ENCODE measurements at regions not wholly inside any gene's neighbourhood (a gene's known extent, or its start where the extent isn't known, plus 50 kb on each side); places are given as distances from the start of the nearest gene placed in this dataset.

- DNase-seq (ENCODE audit: low read depth in 3 of 3): no peak
These were observed 269.4 kb downstream of the TCF7L2 start for GRCh38 chr10:113219446-113219845.

DNA sequence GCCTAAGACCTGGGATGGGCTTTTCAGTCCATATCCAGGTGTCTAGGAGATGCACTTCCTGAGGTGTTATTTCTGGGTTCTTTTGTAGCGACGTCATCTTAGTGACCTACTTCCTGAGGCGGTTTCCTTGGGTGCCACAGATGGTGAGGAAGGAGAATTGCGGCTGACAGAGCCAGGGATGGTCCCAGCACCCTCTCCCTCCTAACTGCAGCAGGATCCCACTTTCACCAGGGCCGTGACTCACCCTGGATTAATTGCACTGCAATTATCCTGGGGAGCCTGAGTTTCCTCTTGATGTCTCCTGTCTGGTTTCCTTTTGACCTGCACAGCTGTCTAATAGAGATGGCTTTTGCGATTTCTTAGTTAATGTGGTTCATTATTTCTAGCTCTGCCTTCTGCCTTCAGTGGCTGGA lies 271.7 kb downstream of the TCF7L2 start:
- no peak for DNase-seq (ENCODE audit: low read depth in 3 of 3)

DNA sequence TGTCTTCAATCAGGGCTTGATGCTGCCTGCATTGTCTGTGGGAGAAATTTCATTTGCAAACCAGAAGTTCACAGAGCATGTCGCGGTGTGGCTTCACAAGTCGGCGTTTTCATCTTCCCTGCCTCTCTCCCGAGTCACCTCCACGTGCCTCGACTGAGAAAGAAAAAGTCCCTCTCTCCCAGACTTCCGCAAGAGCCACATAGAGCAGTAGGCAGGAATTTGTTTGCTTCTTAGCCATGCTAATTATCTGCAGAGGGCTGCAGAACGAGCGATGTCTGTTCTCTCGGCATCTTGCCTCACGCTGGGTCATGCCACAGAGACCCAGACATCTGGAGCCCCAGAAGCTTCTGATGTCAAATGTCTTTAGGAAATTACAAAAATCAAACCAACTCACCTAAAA lies 272.2 kb downstream of the TCF7L2 start:
- no peak for DNase-seq (ENCODE audit: low read depth in 3 of 3)

- no peak for DNase-seq (ENCODE audit: low read depth in 3 of 3)
These were observed 275.3 kb downstream of the TCF7L2 start for GRCh38 chr10:113225364-113225763.

GRCh38 chr10:113225903-113226302 lies 275.9 kb downstream of the TCF7L2 start:
- DNase-seq (ENCODE audit: low read depth in 3 of 3): no peak

GRCh38 chr10:113226399-113226798 lies 276.4 kb downstream of the TCF7L2 start:
- DNase-seq (ENCODE audit: low read depth in 3 of 3): peak in 2 of 3 donors; percentile 6 to 8

- DNase-seq (ENCODE audit: low read depth in 3 of 3): no peak
These were observed 276.9 kb downstream of the TCF7L2 start for GRCh38 chr10:113226831-113227445.

DNA sequence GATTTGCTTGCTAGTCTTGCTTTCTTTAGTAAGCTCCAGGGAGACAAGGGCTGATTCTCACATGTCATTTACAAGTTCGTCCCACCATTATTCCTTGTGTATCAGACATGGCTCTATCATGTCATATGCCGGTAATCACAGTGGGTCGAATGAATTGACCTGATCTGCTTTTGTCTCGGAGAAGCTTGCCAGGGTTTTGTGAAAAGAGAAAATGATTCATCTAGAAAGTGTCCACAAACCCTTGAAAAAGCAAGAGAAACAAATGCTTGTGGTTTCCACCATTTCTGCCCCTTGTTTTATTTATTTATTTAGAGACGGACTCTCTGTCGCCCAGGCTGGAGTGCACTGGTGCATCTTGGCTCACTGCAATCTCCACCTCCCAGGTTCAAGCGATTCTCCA lies 278.5 kb downstream of the TCF7L2 start:
- DNase-seq (ENCODE audit: low read depth in 3 of 3): no peak

DNA sequence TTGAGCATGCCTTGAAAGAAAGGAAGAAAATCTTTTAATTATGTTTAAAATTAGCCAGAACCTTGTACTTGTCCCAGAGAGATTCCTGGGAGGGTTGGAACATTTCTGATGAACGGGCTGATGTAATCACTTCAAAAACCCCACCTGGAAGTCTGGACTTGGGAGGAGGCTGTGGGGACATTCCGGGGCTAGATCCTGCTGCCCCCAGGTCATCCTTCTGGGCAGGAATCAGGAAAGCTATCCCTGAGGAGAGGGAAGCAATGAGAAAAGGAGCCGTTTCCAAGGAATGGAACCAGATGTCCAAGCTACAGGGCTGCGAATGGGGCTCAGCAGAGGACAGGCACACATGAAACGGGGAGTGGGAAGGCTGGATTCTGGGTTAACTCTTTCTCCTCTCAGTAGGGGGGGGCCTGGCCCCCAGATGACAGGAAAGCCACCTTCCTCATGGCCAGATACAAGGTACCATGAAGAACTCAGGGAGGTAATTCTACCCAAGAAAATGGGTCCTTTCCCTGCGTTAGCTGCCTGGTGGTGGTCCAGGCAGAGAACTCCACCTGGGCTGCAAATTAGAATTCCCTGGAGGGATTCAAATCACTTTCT lies 280.1 kb downstream of the TCF7L2 start:
- DNase-seq (ENCODE audit: low read depth in 3 of 3): no peak

- DNase-seq (ENCODE audit: low read depth in 3 of 3): no peak
These were observed 283.0 kb downstream of the TCF7L2 start for GRCh38 chr10:113232928-113233511.

- DNase-seq (ENCODE audit: low read depth in 3 of 3): no peak
These were observed 284.4 kb downstream of the TCF7L2 start for GRCh38 chr10:113234481-113234880.

- DNase-seq (ENCODE audit: low read depth in 3 of 3): no peak
These were observed 285.5 kb downstream of the TCF7L2 start for GRCh38 chr10:113235508-113235907.

DNA sequence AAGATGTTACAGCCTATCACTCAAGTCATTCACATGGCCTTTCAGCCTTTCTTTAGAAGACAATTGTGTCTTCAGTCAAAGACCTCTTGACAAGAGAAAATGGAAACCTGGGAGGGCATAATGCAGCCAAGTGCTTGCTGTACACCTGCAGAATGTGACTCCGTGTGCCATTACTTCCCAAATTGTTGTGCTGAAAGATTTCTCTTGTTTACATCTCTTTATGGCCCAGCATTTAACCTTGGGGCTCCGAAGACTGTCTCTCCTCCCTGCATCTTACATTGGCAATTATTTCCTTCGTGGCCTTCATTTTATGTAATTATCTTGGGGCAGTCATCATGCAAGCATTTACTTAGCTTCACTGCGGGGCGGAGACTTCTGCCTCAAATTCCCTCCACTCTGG lies 287.0 kb downstream of the TCF7L2 start:
- DNase-seq (ENCODE audit: low read depth in 3 of 3): no peak

DNA sequence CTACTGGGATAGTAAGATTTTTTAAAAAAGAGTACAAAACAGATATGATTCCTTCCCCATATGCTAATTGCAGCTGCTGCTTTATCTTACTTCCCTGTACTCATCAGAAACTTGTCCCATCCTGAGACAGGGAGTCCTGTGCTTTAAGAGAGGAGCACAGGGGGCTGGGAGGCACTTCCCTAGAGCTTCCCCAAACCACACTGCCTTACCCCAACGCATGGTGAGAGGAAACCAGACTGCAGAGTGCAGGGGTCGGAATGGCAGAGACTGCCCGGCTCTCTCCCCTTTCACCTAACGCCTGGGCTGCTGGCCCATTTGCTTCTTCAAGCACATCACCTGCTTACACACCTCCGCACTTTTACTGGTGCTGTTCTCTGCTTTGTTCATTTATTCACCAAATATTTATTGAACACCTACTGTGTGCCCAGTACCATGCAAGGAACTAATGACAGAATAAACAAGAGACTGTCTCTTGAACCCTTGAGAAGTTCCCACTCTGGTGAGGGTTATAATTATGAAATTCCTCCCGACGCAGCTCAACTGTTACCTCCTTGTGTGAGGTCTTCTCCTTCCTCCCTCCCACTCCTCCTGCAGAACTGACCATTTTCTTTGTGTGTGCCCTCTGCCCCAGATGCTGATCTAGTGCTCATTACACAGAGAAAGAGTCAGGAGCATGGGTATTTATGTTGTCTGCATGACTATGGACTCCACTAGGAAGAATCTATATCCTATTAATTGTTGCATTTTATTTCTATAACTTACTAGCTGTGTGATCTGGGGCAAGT lies 289.7 kb downstream of the TCF7L2 start:
- no peak for DNase-seq (ENCODE audit: low read depth in 3 of 3)

- DNase-seq (ENCODE audit: low read depth in 3 of 3): no peak
These were observed 290.7 kb downstream of the TCF7L2 start for GRCh38 chr10:113240736-113241135.

GRCh38 chr10:113241599-113242360 lies 291.7 kb downstream of the TCF7L2 start:
- no peak for DNase-seq (ENCODE audit: low read depth in 3 of 3)

- no peak for DNase-seq (ENCODE audit: low read depth in 3 of 3)
These were observed 293.3 kb downstream of the TCF7L2 start for GRCh38 chr10:113243311-113243710.

DNA sequence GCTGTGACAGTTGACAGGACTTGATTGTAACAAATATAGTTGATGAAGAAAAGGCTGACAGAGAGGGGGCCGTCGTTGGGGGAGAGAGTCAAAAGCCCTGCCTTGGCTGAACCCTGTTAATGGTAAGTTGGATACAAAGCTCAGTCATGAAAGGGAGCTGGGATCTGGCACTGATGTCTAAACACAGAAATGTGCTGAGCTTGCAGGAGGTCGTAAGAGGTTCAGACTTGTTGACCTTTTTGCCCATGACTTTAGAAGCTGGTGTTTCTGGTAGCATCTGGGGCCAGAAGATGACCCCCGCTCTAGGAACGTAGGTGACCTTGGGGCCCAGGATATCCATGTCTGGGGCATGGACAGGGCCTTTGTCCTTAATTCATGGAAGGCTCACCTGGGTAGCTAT lies 294.7 kb downstream of the TCF7L2 start:
- no peak for DNase-seq (ENCODE audit: low read depth in 3 of 3)

GRCh38 chr10:113245286-113245685 lies 295.2 kb downstream of the TCF7L2 start:
- no peak for DNase-seq (ENCODE audit: low read depth in 3 of 3)

GRCh38 chr10:113247050-113247449 lies 297.0 kb downstream of the TCF7L2 start:
- no peak for DNase-seq (ENCODE audit: low read depth in 3 of 3)

DNA sequence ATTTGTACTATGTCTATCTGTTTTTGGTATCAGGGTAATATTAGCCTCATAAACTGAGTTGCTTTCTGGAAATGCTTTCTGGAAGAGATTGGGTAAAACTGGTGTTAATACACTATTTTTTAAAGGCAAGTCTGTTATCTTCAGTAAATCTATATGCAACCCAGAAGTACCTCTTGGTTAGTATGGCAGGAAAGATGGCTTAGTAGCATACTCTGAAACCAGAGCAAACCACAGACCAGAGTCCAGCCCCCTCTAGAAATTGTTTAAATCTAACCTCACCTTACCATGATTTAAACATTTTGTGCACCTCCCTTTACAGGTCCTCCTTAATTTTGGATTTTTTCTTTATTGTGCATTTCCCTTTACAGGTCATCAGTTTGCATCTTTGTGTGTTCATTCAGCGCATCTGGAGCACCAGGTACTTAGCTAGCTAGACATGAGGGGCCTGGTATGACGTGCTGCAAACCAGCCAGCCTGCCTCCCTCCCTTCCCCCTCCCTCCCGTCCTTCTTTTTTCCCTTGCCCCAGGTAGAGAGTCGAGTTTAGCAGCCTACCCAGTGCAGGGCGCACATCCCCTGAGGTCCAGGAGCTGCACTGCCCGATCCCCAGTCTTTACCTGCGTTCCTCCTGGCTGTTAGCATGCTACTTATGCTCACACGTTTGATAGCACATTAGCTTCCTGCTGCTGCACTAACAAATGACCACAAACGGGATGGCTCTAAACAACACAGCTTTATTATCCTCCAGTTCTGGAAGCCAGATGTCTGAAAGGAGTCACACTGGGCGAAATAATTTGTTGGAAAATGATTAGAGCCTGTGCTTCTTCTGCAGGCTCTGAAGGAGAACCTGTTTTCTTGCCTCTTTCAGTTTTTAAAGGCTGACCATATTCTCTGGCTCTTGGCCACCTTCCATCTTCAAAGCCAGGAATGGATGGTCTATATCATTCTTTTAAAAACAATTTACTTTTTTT lies 299.9 kb upstream of the HABP2 start:
- DNase-seq (ENCODE audit: low read depth in 3 of 3): no peak

All from stimulated activated CD4-positive, alpha-beta T cell treated with anti-CD3 and anti-CD28 coated beads, TNF-alpha, amount 100 ng/mL, for 48 hours (primary cell).